IMR-90 (cell line): ENCODE measurements at regions not wholly inside any gene's neighbourhood (a gene's known extent, or its start where the extent isn't known, plus 50 kb on each side); places are given as distances from the start of the nearest gene placed in this dataset.
"Not testable (repeated sequence)": the region's sequence is repeated elsewhere in the genome, so short reads cannot be mapped to it uniquely, and the experiment has no call there.

ENCODE experiments used
- ATAC-seq: fragments of 200-7000 bp; cut with Tn5 transposase; 2 replicates; pipeline ENCODE4 v1.9.1; 2020; ENCODE audit warnings: low read depth, mild to moderate bottlenecking, moderate library complexity
- BruUV-seq: library from RNA; stranded (reverse); fragments of 400-500 nt; replicated peaks from 2 replicates; lab custom pipeline; 2021; lab: Mats Ljungman, UMichigan
- CTCF ChIA-PET: fragments of 300-600 bp; formaldehyde crosslinking; extraction: SDS; loops from one replicate; lab custom pipeline; 2021; ENCODE audit warnings: antibody characterized with exemption; lab: Yijun Ruan, JAX
- POLR2A ChIA-PET: fragments of 300-600 bp; sonication (Branson Sonifier 250); formaldehyde crosslinking; loops from one replicate; lab custom pipeline; 2022; ENCODE audit warnings: antibody characterized with exemption; ENCODE audit not compliant: unreplicated experiment; lab: Charles Lee
- DNase-seq: peaks from one replicate; pipeline ENCODE4 v3.0.0; 2013
- H2AFZ ChIP-seq: replicated peaks from 2 replicates; pipeline ENCODE3; 2013; ENCODE audit warnings: low read length, mild to moderate bottlenecking; ENCODE audit not compliant: poor library complexity
- H2AK5ac ChIP-seq: 2 replicates; pipeline ENCODE4 v1.6.1; 2013; ENCODE audit warnings: low read depth, low read length, inconsistent platforms
- H2AK9ac ChIP-seq: replicated peaks from 2 replicates; pipeline ENCODE3; 2013; ENCODE audit warnings: mild to moderate bottlenecking, low read depth, low read length, moderate library complexity; ENCODE audit not compliant: poor library complexity
- H2BK120ac ChIP-seq: 2 replicates; pipeline ENCODE4 v1.6.1; 2013; ENCODE audit warnings: low read depth, low read length, inconsistent platforms
- H2BK15ac ChIP-seq: 3 replicates; pipeline ENCODE4 v1.6.1; 2013; ENCODE audit warnings: low read depth, low read length, inconsistent platforms
- H2BK20ac ChIP-seq: 2 replicates; pipeline ENCODE4 v1.6.1; 2013; ENCODE audit warnings: low read depth, mild to moderate bottlenecking, inconsistent platforms, low read length, moderate library complexity
- H2BK5ac ChIP-seq: 2 replicates; pipeline ENCODE4 v1.6.1; 2013; ENCODE audit warnings: mild to moderate bottlenecking, low read depth, low read length, inconsistent platforms; ENCODE audit not compliant: poor library complexity, severe bottlenecking
- H3K14ac ChIP-seq: replicated peaks from 2 replicates; pipeline ENCODE4 v1.6.1; 2013; ENCODE audit warnings: low read depth, low read length, inconsistent platforms
- H3K18ac ChIP-seq: 2 replicates; pipeline ENCODE4 v1.6.1; 2013; ENCODE audit warnings: low read depth, low read length, control low read depth
- H3K23ac ChIP-seq: 2 replicates; pipeline ENCODE4 v1.6.1; 2013; ENCODE audit warnings: low read depth, low read length, inconsistent platforms
- H3K27ac ChIP-seq: 2 replicates; pipeline ENCODE4 v1.5.1; 2013; ENCODE audit warnings: mild to moderate bottlenecking, control low read depth, low read length; ENCODE audit not compliant: insufficient read depth
- H3K27me3 ChIP-seq: 2 replicates; pipeline ENCODE4 v1.6.1; 2013; ENCODE audit warnings: low read length; ENCODE audit not compliant: control insufficient read depth, insufficient read depth
- H3K36me3 ChIP-seq: 2 replicates; pipeline ENCODE4 v1.6.1; 2013; ENCODE audit warnings: low read length, mixed read lengths; ENCODE audit not compliant: control insufficient read depth, insufficient read depth
- H3K4ac ChIP-seq: 2 replicates; pipeline ENCODE4 v1.6.1; 2013; ENCODE audit warnings: low read depth, low read length, inconsistent platforms
- H3K4me1 ChIP-seq: 2 replicates; pipeline ENCODE4 v1.6.1; 2013; ENCODE audit warnings: low read length, mixed read lengths; ENCODE audit not compliant: control insufficient read depth, insufficient read depth
- H3K4me2 ChIP-seq: 2 replicates; pipeline ENCODE4 v1.6.1; 2013; ENCODE audit warnings: low read depth, mild to moderate bottlenecking, control low read depth, low read length, moderate library complexity
- H3K4me3 ChIP-seq: 2 replicates; pipeline ENCODE4 v1.5.1; 2013; ENCODE audit warnings: low read depth, mild to moderate bottlenecking, control low read depth, low read length, moderate library complexity; ENCODE audit not compliant: insufficient read depth
- H3K56ac ChIP-seq: 2 replicates; pipeline ENCODE4 v1.6.1; 2013; ENCODE audit warnings: low read length, inconsistent platforms; ENCODE audit not compliant: insufficient read depth; ENCODE audit errors: extremely low read depth
- H3K79me1 ChIP-seq, 2 experiments: 2 replicates each; pipeline ENCODE4 v1.6.1; 2013; ENCODE audit warnings: low read length in 2 of 2, inconsistent platforms in 1 of 2, low read depth in 1 of 2
- H3K9ac ChIP-seq: 2 replicates; pipeline ENCODE4 v1.6.1; 2013; ENCODE audit warnings: low read depth, low read length, control low read depth
- H3K9me1 ChIP-seq: 2 replicates; pipeline ENCODE4 v1.6.1; 2013; ENCODE audit warnings: low read length, inconsistent platforms; ENCODE audit not compliant: insufficient read depth
- H3K9me3 ChIP-seq: 2 replicates; pipeline ENCODE4 v1.6.1; 2013; ENCODE audit warnings: low read length; ENCODE audit not compliant: control insufficient read depth, insufficient read depth
- H4K20me1 ChIP-seq: 2 replicates; pipeline ENCODE4 v1.6.1; 2013; ENCODE audit warnings: low read length, inconsistent platforms; ENCODE audit not compliant: insufficient read depth
- H4K5ac ChIP-seq: 2 replicates; pipeline ENCODE4 v1.6.1; 2013; ENCODE audit warnings: mild to moderate bottlenecking, low read depth, low read length, control low read depth
- H4K8ac ChIP-seq, 2 experiments: 2 replicates each; pipeline ENCODE4 v1.6.1; 2013; ENCODE audit warnings: low read depth in 2 of 2, low read length in 2 of 2, control low read depth in 1 of 2, inconsistent platforms in 1 of 2
- H4K91ac ChIP-seq: 2 replicates; pipeline ENCODE4 v1.6.1; 2013; ENCODE audit warnings: low read depth, low read length, inconsistent platforms; ENCODE audit not compliant: insufficient read depth
- WGBS, 2 experiments: methylation state at CpG; one replicate each; pipeline versions ENCODE4 v1.1.5 to v1.1.7; 2013; ENCODE audit warnings: missing lambda C conversion rate in 2 of 2; ENCODE audit not compliant: insufficient read length in 1 of 2; ENCODE audit errors: extremely low coverage in 2 of 2; 5-methylcytosine and 5-hydroxymethylcytosine counted together
- dilution Hi-C: fragments of 300-500 bp; cut with HindIII; formaldehyde crosslinking; loops from one replicate; pipeline ENCODE4 v1.14.3; 2018; ENCODE audit warnings: low sequenced_read_pairs; ENCODE audit not compliant: unreplicated experiment
- in situ Hi-C: fragments of 300-500 bp; cut with MboI; formaldehyde crosslinking; loops from 3 replicates; pipeline ENCODE4 v1.14.3; 2019; ENCODE audit warnings: low sequenced_read_pairs, inconsistent platforms, mixed read lengths
- intact Hi-C: fragments of 100-400 bp; cut with micrococcal nuclease; formaldehyde crosslinking; loops from 2 replicates; pipeline ENCODE4 v1.10.0; 2022

DNA sequence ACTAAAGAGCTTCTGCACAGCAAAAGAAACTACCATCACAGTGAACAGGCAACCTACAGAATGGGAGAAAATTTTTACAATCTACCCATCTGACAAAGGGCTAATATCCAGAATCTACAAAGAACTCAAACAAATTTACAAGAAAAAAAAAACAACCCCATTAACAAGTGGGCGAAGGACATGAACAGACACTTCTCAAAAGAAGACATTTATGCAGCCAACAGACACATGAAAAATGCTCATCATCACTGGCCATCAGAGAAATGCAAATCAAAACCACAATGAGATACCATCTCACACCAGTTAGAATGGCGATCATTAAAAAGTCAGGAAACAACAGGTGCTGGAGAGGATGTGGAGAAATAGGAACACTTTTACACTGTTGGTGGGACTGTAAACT lies 89.9 kb upstream of the TMEM164 start:
- H2AK5ac ChIP-seq, H3K9ac ChIP-seq, H3K79me1 ChIP-seq, H4K5ac ChIP-seq, H3K4me1 ChIP-seq, DNase-seq, H3K23ac ChIP-seq, H3K9me1 ChIP-seq, H2BK120ac ChIP-seq, H3K18ac ChIP-seq, H2AFZ ChIP-seq, H3K36me3 ChIP-seq, H2AK9ac ChIP-seq, BruUV-seq, POLR2A ChIA-PET, H4K20me1 ChIP-seq, H4K91ac ChIP-seq, CTCF ChIA-PET, H2BK20ac ChIP-seq, H2BK15ac ChIP-seq, H3K4me2 ChIP-seq, H3K27ac ChIP-seq, H3K4me3 ChIP-seq, H4K8ac ChIP-seq, H3K27me3 ChIP-seq, H2BK5ac ChIP-seq, H3K4ac ChIP-seq, ATAC-seq, H3K14ac ChIP-seq, dilution Hi-C loops, H3K9me3 ChIP-seq, H3K56ac ChIP-seq: not testable (repeated sequence)
- in situ Hi-C loops = loop anchor here (5.0 to 25.0 kb wide), 2 partner anchors 234 to 499 kb away; no protein-coding TSS in a partner anchor
- WGBS, 2 experiments = no CpG with 5 or more reads among the region's 2 CpGs
- intact Hi-C loops = loop anchor here (5.0 kb wide), 1 partner anchor 504 kb away; no protein-coding TSS in a partner anchor
